GM12878 (cell line): ENCODE measurements at regions not wholly inside any gene's neighbourhood (a gene's known extent, or its start where the extent isn't known, plus 50 kb on each side); places are given as distances from the start of the nearest gene placed in this dataset.
A peak's percentile ranks its signal among the peaks of the same experiment; 100 is the strongest.

ENCODE experiments used
- BCL11A ChIP-seq: IDR thresholded peaks from 2 replicates; pipeline ENCODE4 v1.6.1; 2011; ENCODE audit warnings: low read depth, low read length
- CUX1 ChIP-seq: IDR thresholded peaks from 2 replicates; pipeline ENCODE4 v1.6.1; 2012; ENCODE audit warnings: improper control_type of control experiment, low read depth, low read length; ENCODE audit not compliant: insufficient replicate concordance
- E2F4 ChIP-seq: IDR thresholded peaks from 2 replicates; pipeline ENCODE4 v1.6.1; 2012; ENCODE audit warnings: low read depth, low read length, improper control_type of control experiment
- EZH2 ChIP-seq: IDR thresholded peaks from 2 replicates; pipeline ENCODE4 v1.6.1; 2012; ENCODE audit warnings: low read depth, mild to moderate bottlenecking, control low read depth, inconsistent platforms, low read length, borderline replicate concordance; ENCODE audit not compliant: control insufficient read depth
- IRF4 ChIP-seq: IDR thresholded peaks from 2 replicates; pipeline ENCODE4 v1.6.1; 2011; ENCODE audit warnings: low read depth, low read length
- MYB ChIP-seq: fragments of 150-350 bp; IDR thresholded peaks from 2 replicates; pipeline ENCODE4 v1.6.1; 2014; ENCODE audit warnings: mild to moderate bottlenecking, low read depth, low read length, borderline replicate concordance
- NKRF ChIP-seq: fragments of 450-650 bp; conservative IDR thresholded peaks from 2 replicates; pipeline ENCODE4 v1.6.1; 2017; ENCODE audit warnings: mild to moderate bottlenecking, moderate library complexity
- PBX3 ChIP-seq: IDR thresholded peaks from 2 replicates; pipeline ENCODE4 v1.6.1; 2011; ENCODE audit warnings: mild to moderate bottlenecking, low read depth, low read length, moderate library complexity; ENCODE audit not compliant: insufficient replicate concordance
- RELB ChIP-seq: fragments of 450-650 bp; IDR thresholded peaks from 2 replicates; pipeline ENCODE4 v1.6.1; 2017; ENCODE audit warnings: low read depth, mild to moderate bottlenecking, moderate library complexity
- TARDBP ChIP-seq: IDR thresholded peaks from 2 replicates; pipeline ENCODE4 v1.6.1; 2016; ENCODE audit warnings: borderline replicate concordance
- USF2 ChIP-seq: IDR thresholded peaks from 2 replicates; pipeline ENCODE4 v1.6.1; 2011; ENCODE audit warnings: low read depth, low read length, improper control_type of control experiment, borderline replicate concordance
- WRNIP1 ChIP-seq: IDR thresholded peaks from 2 replicates; pipeline ENCODE4 v1.6.1; 2011; ENCODE audit warnings: low read depth, low read length, improper control_type of control experiment, borderline replicate concordance
- ZBTB4 ChIP-seq: fragments of 450-650 bp; formaldehyde crosslinking; IDR thresholded peaks from 2 replicates; pipeline ENCODE4 v1.4.0; 2022; ENCODE audit warnings: mild to moderate bottlenecking, moderate library complexity

- TF ChIP-seq CUX1 (peak; percentile 44), RELB (peak; percentile 83), NKRF (no peak), EZH2 (no peak), PBX3 (peak; percentile 40), IRF4 (peak; percentile 90), WRNIP1 (no peak), BCL11A (peak; percentile 88), E2F4 (no peak), MYB (no peak), ZBTB4 (CRISPR knock-in tag) (no peak), USF2 (no peak), TARDBP (no peak)
These were observed 317.2 kb upstream of the PROK2 start (continued) for GRCh38 chr3:72102112-72102616.
